PFSK-1 (cell line): ENCODE measurements at regions not wholly inside any gene's neighbourhood (a gene's known extent, or its start where the extent isn't known, plus 50 kb on each side); places are given as distances from the start of the nearest gene placed in this dataset.

Experiments used
- FOXP2 ChIP-seq: optimal IDR thresholded peaks from 2 replicates; pipeline ENCODE3; 2011; ENCODE audit warnings: borderline replicate concordance, control low read depth, inconsistent platforms; ENCODE audit not compliant: insufficient read depth; ENCODE audit errors: extremely low read length, extremely low read depth
- POLR2AphosphoS5 ChIP-seq: IDR thresholded peaks from 2 replicates; pipeline ENCODE4 v1.6.1; 2012; ENCODE audit warnings: low read depth, mild to moderate bottlenecking, control low read depth, low read length, moderate library complexity
- SIN3A ChIP-seq: IDR thresholded peaks from 2 replicates; pipeline ENCODE4 v1.6.1; 2012; ENCODE audit warnings: mild to moderate bottlenecking, low read length, moderate library complexity, borderline replicate concordance; ENCODE audit not compliant: insufficient read depth
- TAF1 ChIP-seq: IDR thresholded peaks from 2 replicates; pipeline ENCODE4 v1.6.1; 2012; ENCODE audit warnings: low read length, control low read depth, borderline replicate concordance; ENCODE audit not compliant: insufficient read depth
- TF ChIP-seq, protein P1 (sequence below), 2 experiments: IDR thresholded peaks; 2 replicates each; pipeline versions ENCODE4 v1.6.1 to v1.8.0; 2011 to 2012; ENCODE audit warnings: low read depth in 2 of 2, low read length in 2 of 2, control low read depth in 1 of 2, inconsistent platforms in 1 of 2, mild to moderate bottlenecking in 1 of 2, moderate library complexity in 1 of 2; ENCODE audit not compliant: insufficient read depth in 1 of 2

GRCh38 chr2:12331698-12332097 is 385.0 kb upstream of the TRIB2 start:
- TF ChIP-seq TAF1: no peak
- TF ChIP-seq SIN3A: no peak
- no peak for TF ChIP-seq POLR2AphosphoS5
- TF ChIP-seq, protein P1, sequence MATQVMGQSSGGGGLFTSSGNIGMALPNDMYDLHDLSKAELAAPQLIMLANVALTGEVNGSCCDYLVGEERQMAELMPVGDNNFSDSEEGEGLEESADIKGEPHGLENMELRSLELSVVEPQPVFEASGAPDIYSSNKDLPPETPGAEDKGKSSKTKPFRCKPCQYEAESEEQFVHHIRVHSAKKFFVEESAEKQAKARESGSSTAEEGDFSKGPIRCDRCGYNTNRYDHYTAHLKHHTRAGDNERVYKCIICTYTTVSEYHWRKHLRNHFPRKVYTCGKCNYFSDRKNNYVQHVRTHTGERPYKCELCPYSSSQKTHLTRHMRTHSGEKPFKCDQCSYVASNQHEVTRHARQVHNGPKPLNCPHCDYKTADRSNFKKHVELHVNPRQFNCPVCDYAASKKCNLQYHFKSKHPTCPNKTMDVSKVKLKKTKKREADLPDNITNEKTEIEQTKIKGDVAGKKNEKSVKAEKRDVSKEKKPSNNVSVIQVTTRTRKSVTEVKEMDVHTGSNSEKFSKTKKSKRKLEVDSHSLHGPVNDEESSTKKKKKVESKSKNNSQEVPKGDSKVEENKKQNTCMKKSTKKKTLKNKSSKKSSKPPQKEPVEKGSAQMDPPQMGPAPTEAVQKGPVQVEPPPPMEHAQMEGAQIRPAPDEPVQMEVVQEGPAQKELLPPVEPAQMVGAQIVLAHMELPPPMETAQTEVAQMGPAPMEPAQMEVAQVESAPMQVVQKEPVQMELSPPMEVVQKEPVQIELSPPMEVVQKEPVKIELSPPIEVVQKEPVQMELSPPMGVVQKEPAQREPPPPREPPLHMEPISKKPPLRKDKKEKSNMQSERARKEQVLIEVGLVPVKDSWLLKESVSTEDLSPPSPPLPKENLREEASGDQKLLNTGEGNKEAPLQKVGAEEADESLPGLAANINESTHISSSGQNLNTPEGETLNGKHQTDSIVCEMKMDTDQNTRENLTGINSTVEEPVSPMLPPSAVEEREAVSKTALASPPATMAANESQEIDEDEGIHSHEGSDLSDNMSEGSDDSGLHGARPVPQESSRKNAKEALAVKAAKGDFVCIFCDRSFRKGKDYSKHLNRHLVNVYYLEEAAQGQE (IDR thresholded peaks at IDR 0.05; ENCODE audit: insufficient read depth in 1 of 2, low read depth in 2 of 2, low read length in 2 of 2): no peak
- no peak for TF ChIP-seq FOXP2
